B cell (primary cell): ENCODE measurements at regions not wholly inside any gene's neighbourhood (a gene's known extent, or its start where the extent isn't known, plus 50 kb on each side); places are given as distances from the start of the nearest gene placed in this dataset.

Source experiments
- ATAC-seq: fragments of 200-7000 bp; cut with Tn5 transposase; one replicate; pipeline ENCODE4 v1.10.0; 2021; ENCODE audit warnings: low read depth, mild to moderate bottlenecking, moderate number of reproducible peaks, moderate library complexity
- CTCF ChIA-PET: fragments of 350-600 bp; sonication (Branson Sonifier 250); formaldehyde crosslinking; loops from one replicate; lab custom pipeline; 2021; ENCODE audit warnings: antibody characterized with exemption, inconsistent platforms; lab: Charles Lee
- POLR2A ChIA-PET: fragments of 350-600 bp; sonication (Branson Sonifier 250); formaldehyde crosslinking; loops from one replicate; lab custom pipeline; 2021; ENCODE audit warnings: antibody characterized with exemption; lab: Charles Lee
- DNase-seq: peaks from one replicate; pipeline ENCODE4 v3.0.0; 2013
- H2AFZ ChIP-seq: 2 replicates; pipeline ENCODE4 v1.6.1; 2012; ENCODE audit warnings: mild to moderate bottlenecking, low read depth, low read length; ENCODE audit not compliant: insufficient read depth, poor library complexity, severe bottlenecking
- H3K27ac ChIP-seq, 2 donors: 1 replicate in 1 of 2; 2 replicates in 1 of 2; pipeline ENCODE4 v1.5.1; 2012 to 2013; ENCODE audit warnings: low read length in 2 of 2, mild to moderate bottlenecking in 2 of 2, moderate library complexity in 1 of 2
- H3K27me3 ChIP-seq, 4 experiments: fragments of 200-600 bp in 1 of 4; sonication (generic) in 1 of 4; replicated peaks in 1 of 4; 1 replicate in 2 of 4; 2 replicates in 2 of 4; pipeline versions ENCODE4 v1.6.1 to v1.7.0; 2013 to 2016; ENCODE audit warnings: low read length in 3 of 4, mild to moderate bottlenecking in 2 of 4, mixed read lengths in 1 of 4, moderate library complexity in 1 of 4; ENCODE audit not compliant: insufficient read depth in 4 of 4, control insufficient read depth in 3 of 4; ENCODE audit errors: control extremely low read depth in 1 of 4
- H3K36me3 ChIP-seq, 2 experiments: replicated peaks in 1 of 2; 1 replicate in 1 of 2; 2 replicates in 1 of 2; pipeline versions ENCODE4 v1.6.1 to v1.7.1; 2013; ENCODE audit warnings: low read length in 1 of 2; ENCODE audit not compliant: insufficient read depth in 2 of 2, control insufficient read depth in 1 of 2; ENCODE audit errors: control extremely low read depth in 1 of 2, extremely low read depth in 1 of 2
- H3K4me1 ChIP-seq, 2 donors: fragments of 200-600 bp in 1 of 2; sonication (generic) in 1 of 2; 1 replicate in 1 of 2; 2 replicates in 1 of 2; pipeline versions ENCODE4 v1.5.1 to v1.6.1; 2013 to 2017; ENCODE audit warnings: low read length in 2 of 2; ENCODE audit not compliant: control insufficient read depth in 2 of 2, insufficient read depth in 2 of 2
- H3K4me2 ChIP-seq: replicated peaks from 2 replicates; pipeline ENCODE3; 2012; ENCODE audit warnings: mild to moderate bottlenecking, low read depth, low read length; ENCODE audit not compliant: poor library complexity, severe bottlenecking
- H3K4me3 ChIP-seq, 5 experiments: fragments of 200-600 bp in 1 of 5; sonication (generic) in 1 of 5; 1 replicate in 3 of 5; 2 replicates in 2 of 5; pipeline versions ENCODE4 v1.5.1 to v1.7.0; 2011 to 2016; ENCODE audit warnings: low read length in 4 of 5, mild to moderate bottlenecking in 4 of 5, low read depth in 2 of 5, control low read depth in 1 of 5, moderate library complexity in 1 of 5; ENCODE audit not compliant: insufficient read depth in 1 of 5; ENCODE audit errors: control extremely low read depth in 1 of 5, extremely low read depth in 1 of 5
- H3K79me2 ChIP-seq: fragments of 200-600 bp; sonication (generic); one replicate; pipeline ENCODE4 v1.6.0; 2016; ENCODE audit warnings: low read length; ENCODE audit not compliant: control insufficient read depth, insufficient read depth
- H3K9ac ChIP-seq: fragments of 200-600 bp; sonication (generic); 2 replicates; pipeline ENCODE4 v1.6.1; 2017; ENCODE audit warnings: mild to moderate bottlenecking, low read length, moderate library complexity
- H3K9me3 ChIP-seq, 3 donors: one replicate each; pipeline versions ENCODE4 v1.6.1 to v1.7.1; 2013; ENCODE audit warnings: low read length in 2 of 3; ENCODE audit not compliant: control insufficient read depth in 2 of 3, insufficient read depth in 1 of 3; ENCODE audit errors: control extremely low read depth in 1 of 3
- H4K20me1 ChIP-seq: 2 replicates; pipeline ENCODE4 v1.6.0; 2012; ENCODE audit warnings: mild to moderate bottlenecking, low read length; ENCODE audit not compliant: insufficient read depth, control insufficient read depth, poor library complexity, severe bottlenecking
- H3K27ac Mint-ChIP-seq: one replicate; pipeline ENCODE4 v1.8.0; 2021; ENCODE audit warnings: mixed read lengths
- H3K27me3 Mint-ChIP-seq: one replicate; pipeline ENCODE4 v1.8.0; 2021; ENCODE audit warnings: mixed read lengths
- H3K4me1 Mint-ChIP-seq: one replicate; pipeline ENCODE4 v1.8.0; 2021; ENCODE audit warnings: mixed read lengths
- H3K4me3 Mint-ChIP-seq: one replicate; pipeline ENCODE4 v1.8.0; 2021; ENCODE audit warnings: mixed read lengths
- H3K9me3 Mint-ChIP-seq: one replicate; pipeline ENCODE4 v1.8.0; 2022; ENCODE audit warnings: mixed read lengths; ENCODE audit not compliant: insufficient read depth
- CTCF ChIP-seq: fragments of 200-600 bp; IDR thresholded peaks from one replicate; pipeline ENCODE4 v1.8.0; 2022; ENCODE audit warnings: antibody characterized with exemption, mild to moderate bottlenecking
- EZH2 ChIP-seq: IDR thresholded peaks from 2 replicates; pipeline ENCODE4 v1.6.1; 2012; ENCODE audit warnings: borderline replicate concordance, low read depth, mild to moderate bottlenecking, moderate library complexity, low read length; ENCODE audit not compliant: insufficient read depth, poor library complexity, severe bottlenecking
- WGBS: methylation state at CpG from one replicate; pipeline ENCODE4 v1.1.5; 2013; ENCODE audit warnings: missing lambda C conversion rate; ENCODE audit not compliant: insufficient coverage; 5-methylcytosine and 5-hydroxymethylcytosine counted together
- intact Hi-C: fragments of 100-400 bp; cut with micrococcal nuclease; formaldehyde crosslinking; loops from one replicate; pipeline ENCODE4 v1.10.0; 2022

- DNase-seq (no peak), ATAC-seq (no peak)
- H3K4me2 ChIP-seq = no peak overlapping the region
- H3K4me3 ChIP-seq = no peak overlapping the region
- Mint-ChIP-seq H3K27ac (no peak overlapping the region), H3K4me3 (no peak overlapping the region), H3K27me3 (no peaks in the 10 kb centered on the region), H3K4me1 (no peaks in the 10 kb centered on the region), H3K9me3 (no peaks in the 10 kb centered on the region)
- no peaks in the 10 kb centered on the region for H3K36me3 ChIP-seq
- no peak overlapping the region for H3K27ac ChIP-seq
- intact Hi-C loops = no loop called here
- H3K4me1 ChIP-seq = no peaks in the 10 kb centered on the region
- no peaks in the 10 kb centered on the region for H3K27me3 ChIP-seq
- CTCF ChIA-PET = no interaction called here
- H4K20me1 ChIP-seq = no peaks in the 10 kb centered on the region
- H2AFZ ChIP-seq = no peak overlapping the region
- H3K79me2 ChIP-seq = no peaks in the 10 kb centered on the region
- POLR2A ChIA-PET = no interaction called here
- H3K9me3 ChIP-seq = no peaks in the 10 kb centered on the region
- TF ChIP-seq EZH2 = no peak
- no peak for TF ChIP-seq CTCF
- WGBS = 75% methylated on average over 2 of the region's 5 CpGs
- H3K9ac ChIP-seq = no peak overlapping the region
Measured at GRCh38 chrX:69103539-69103938, 61.7 kb downstream of the PJA1 start.

GRCh38 chrX:69102612-69103194 lies 62.5 kb downstream of the PJA1 start:
- no peak for TF ChIP-seq EZH2
- no peak for TF ChIP-seq CTCF
- intact Hi-C loops = no loop called here
- H3K27me3 Mint-ChIP-seq = no peaks in the 10 kb centered on the region
- Histone ChIP-seq H2AFZ (no peak overlapping the region), H4K20me1 (no peaks in the 10 kb centered on the region), H3K4me1 (no peaks in the 10 kb centered on the region), H3K27ac (no peak overlapping the region), H3K79me2 (no peaks in the 10 kb centered on the region), H3K9ac (no peak overlapping the region), H3K9me3 (no peaks in the 10 kb centered on the region), H3K4me2 (no peak overlapping the region), H3K4me3 (no peak overlapping the region), H3K27me3 (no peaks in the 10 kb centered on the region), H3K36me3 (no peaks in the 10 kb centered on the region)
- 100% methylated on average over 2 of the region's 5 CpGs for WGBS
- ChIA-PET CTCF (no interaction called here), POLR2A (no interaction called here)
- no peak for DNase-seq
- no peaks in the 10 kb centered on the region for H3K9me3 Mint-ChIP-seq
- no peak for ATAC-seq
- no peak overlapping the region for H3K4me3 Mint-ChIP-seq
- H3K4me1 Mint-ChIP-seq = no peaks in the 10 kb centered on the region
- H3K27ac Mint-ChIP-seq = no peak overlapping the region
